ENCODE measurements at regions not wholly inside any gene's neighbourhood (a gene's known extent, or its start where the extent isn't known, plus 50 kb on each side); places are given as distances from the start of the nearest gene placed in this dataset.

DNA sequence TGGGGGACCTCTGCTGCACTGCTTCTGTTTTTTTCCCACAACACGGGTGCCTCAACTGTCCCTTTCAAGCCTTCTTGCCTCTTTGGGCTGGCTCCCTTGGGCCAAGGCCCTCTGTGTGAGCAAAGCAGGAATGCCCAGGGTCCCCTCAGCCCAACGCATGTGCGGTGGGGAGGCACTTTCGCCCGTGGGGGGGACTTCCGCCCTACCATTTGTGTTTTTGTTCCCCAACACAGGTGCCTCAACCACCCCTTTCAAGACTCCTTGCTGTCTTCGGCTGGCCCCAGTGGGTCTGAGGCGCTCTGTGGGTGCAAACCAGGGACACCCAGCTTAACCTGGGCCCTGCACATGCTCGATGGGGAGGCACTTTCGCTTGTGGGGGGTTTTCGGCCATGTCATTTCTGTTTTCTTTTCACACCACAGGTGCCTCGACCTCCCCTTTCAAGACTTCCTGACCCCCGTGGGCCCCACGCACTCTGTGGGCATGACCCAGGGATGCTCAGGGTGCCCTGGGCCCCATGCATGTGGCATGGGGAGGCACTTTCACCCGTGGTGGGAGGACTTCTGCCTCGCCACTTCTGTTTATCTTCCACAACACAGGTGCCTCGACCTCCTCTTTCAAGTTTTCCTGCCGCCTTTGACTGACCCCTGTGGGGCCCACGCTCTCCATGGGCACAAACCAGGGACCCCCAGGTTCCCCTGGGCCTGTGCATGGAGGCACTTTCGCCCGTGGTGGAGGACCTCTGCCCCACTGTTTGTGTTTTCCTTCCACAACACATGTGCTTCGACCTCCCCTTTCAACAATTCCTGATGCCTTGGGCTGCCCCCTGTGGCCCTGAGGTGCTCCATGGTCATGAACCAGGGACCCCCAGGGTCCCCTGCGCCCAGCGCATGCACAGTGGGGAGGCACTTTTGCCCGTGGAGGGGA lies 365.7 kb downstream of the ALG10 start:
- H3K36me3 ChIP-seq (ENCODE audit: control insufficient read depth, insufficient read depth, low read length): no peaks in the 10 kb centered on the region
- no peaks in the 10 kb centered on the region for H3K4me1 ChIP-seq (ENCODE audit: control insufficient read depth, insufficient read depth, low read length)
- WGBS (ENCODE audit: insufficient coverage): 76% methylated on average over 21 of the region's 25 CpGs
- H3K27ac ChIP-seq (ENCODE audit: low read length): no peak overlapping the region
- DNase-seq: no peak
- H3K9me3 ChIP-seq (replicated peaks; ENCODE audit: control insufficient read depth, low read depth, low read length): peaks cover 97% of the 10 kb centered on the region
- no peaks in the 10 kb centered on the region for H3K27me3 ChIP-seq (ENCODE audit: control insufficient read depth, insufficient read depth, low read length)
- H3K4me3 ChIP-seq (ENCODE audit: low read length): no peak overlapping the region

DNA sequence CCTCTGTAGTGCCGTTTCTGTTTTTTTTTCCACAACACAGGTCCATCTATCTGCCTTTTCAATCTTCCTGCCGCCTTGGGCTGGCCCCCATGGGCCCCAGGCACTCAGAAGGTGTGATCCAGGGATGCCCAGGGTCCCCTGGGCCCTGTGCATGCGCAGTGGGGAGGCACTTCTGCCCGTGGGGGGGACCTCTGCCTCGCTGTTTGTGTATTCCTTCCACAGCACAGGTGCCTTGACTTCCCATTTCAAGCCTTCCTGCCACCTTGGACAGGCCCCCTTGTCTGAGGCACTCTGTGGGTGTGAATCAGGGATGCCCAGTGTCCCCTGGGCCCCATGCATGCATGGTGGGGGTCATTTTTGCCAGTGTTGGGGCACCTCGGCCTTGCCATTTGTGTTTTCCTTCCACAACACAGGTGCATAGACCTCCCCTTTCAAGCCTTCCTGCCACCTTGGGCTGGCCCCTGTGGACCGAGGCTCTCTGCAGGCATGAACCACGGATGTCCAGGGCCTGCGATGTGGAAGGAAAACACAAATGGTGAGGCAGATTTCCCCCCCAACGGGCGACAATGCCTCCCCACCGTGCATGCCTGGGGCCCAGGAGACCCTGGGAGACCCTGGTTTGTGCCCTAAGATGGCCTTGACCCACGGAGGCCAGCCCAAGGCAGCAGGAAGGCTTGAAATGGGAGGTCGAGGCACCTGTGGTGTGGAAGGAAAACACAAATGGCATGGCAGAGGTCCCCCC lies 366.5 kb downstream of the ALG10 start:
- Histone ChIP-seq H3K36me3 (ENCODE audit: control insufficient read depth, insufficient read depth, low read length) (no peaks in the 10 kb centered on the region), H3K4me3 (ENCODE audit: low read length) (no peak overlapping the region), H3K4me1 (ENCODE audit: control insufficient read depth, insufficient read depth, low read length) (no peaks in the 10 kb centered on the region), H3K9me3 (replicated peaks; ENCODE audit: control insufficient read depth, low read depth, low read length) (peaks cover 93% of the 10 kb centered on the region), H3K27me3 (ENCODE audit: control insufficient read depth, insufficient read depth, low read length) (no peaks in the 10 kb centered on the region), H3K27ac (ENCODE audit: low read length) (no peak overlapping the region)
- DNase-seq: no peak
- 64% methylated on average over 11 of the region's 14 CpGs for WGBS (ENCODE audit: insufficient coverage)

GRCh38 chr12:34389378-34390170 lies 367.3 kb downstream of the ALG10 start:
- H3K27me3 ChIP-seq (ENCODE audit: control insufficient read depth, insufficient read depth, low read length): no peaks in the 10 kb centered on the region
- no peak overlapping the region for H3K27ac ChIP-seq (ENCODE audit: low read length)
- no peak overlapping the region for H3K4me3 ChIP-seq (ENCODE audit: low read length)
- no peaks in the 10 kb centered on the region for H3K4me1 ChIP-seq (ENCODE audit: control insufficient read depth, insufficient read depth, low read length)
- H3K36me3 ChIP-seq (ENCODE audit: control insufficient read depth, insufficient read depth, low read length): no peaks in the 10 kb centered on the region
- 61% methylated on average over 23 of the region's 26 CpGs for WGBS (ENCODE audit: insufficient coverage)
- no peak for DNase-seq
- peaks cover 91% of the 10 kb centered on the region for H3K9me3 ChIP-seq (replicated peaks; ENCODE audit: control insufficient read depth, low read depth, low read length)

DNA sequence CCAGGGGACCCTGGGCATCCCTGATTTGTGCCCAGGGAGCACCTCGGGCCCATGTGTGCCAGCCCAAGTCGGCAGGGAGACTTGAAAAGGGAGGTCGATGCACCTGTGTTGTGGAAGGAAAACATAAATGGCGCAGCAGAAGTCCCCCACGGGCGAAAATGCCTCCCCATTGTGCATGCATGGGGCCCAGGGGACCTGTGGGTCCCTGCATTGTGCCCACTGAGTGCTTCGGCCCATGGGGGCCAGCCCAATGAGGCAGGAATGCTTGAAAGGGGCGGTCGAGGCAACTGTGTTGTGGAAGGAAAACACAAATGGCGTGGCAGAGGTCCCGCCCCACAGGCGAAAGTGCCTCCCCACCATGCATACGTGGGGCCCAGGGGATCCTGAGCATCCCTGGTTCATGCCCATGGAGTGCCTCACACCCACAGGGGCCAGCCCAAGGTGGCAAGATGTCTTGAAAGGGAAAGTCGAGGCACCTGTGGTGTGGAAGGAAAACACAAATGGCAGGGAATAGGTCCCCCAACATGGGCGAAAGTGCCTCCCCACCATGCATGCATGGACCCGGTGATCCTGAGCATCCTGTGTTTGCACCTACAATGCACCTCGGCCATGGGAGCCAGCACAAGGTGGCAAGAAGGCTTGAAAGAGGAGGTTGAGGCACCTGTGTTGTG lies 368.0 kb downstream of the ALG10 start:
- H3K4me1 ChIP-seq (ENCODE audit: control insufficient read depth, insufficient read depth, low read length): no peaks in the 10 kb centered on the region

GRCh38 chr12:34390846-34391700 lies 368.8 kb downstream of the ALG10 start:
- Histone ChIP-seq H3K27me3 (ENCODE audit: control insufficient read depth, insufficient read depth, low read length) (no peaks in the 10 kb centered on the region), H3K4me3 (ENCODE audit: low read length) (no peak overlapping the region), H3K27ac (ENCODE audit: low read length) (no peak overlapping the region), H3K4me1 (ENCODE audit: control insufficient read depth, insufficient read depth, low read length) (no peaks in the 10 kb centered on the region), H3K36me3 (ENCODE audit: control insufficient read depth, insufficient read depth, low read length) (no peaks in the 10 kb centered on the region), H3K9me3 (replicated peaks; ENCODE audit: control insufficient read depth, low read depth, low read length) (peaks cover 91% of the 10 kb centered on the region)
- 78% methylated on average over 17 of the region's 24 CpGs for WGBS (ENCODE audit: insufficient coverage)
- DNase-seq: no peak

More for the DNA sequence above, 368.0 kb downstream of the ALG10 start:
- Histone ChIP-seq H3K27me3 (ENCODE audit: control insufficient read depth, insufficient read depth, low read length) (no peaks in the 10 kb centered on the region), H3K9me3 (replicated peaks; ENCODE audit: control insufficient read depth, low read depth, low read length) (peaks cover 91% of the 10 kb centered on the region), H3K36me3 (ENCODE audit: control insufficient read depth, insufficient read depth, low read length) (no peaks in the 10 kb centered on the region), H3K27ac (ENCODE audit: low read length) (no peak overlapping the region), H3K4me3 (ENCODE audit: low read length) (no peak overlapping the region)
- WGBS (ENCODE audit: insufficient coverage): 78% methylated on average over 14 of the region's 17 CpGs
- DNase-seq: no peak

- no peaks in the 10 kb centered on the region for H3K36me3 ChIP-seq (ENCODE audit: control insufficient read depth, insufficient read depth, low read length)
- peaks cover 91% of the 10 kb centered on the region for H3K9me3 ChIP-seq (replicated peaks; ENCODE audit: control insufficient read depth, low read depth, low read length)
- H3K4me1 ChIP-seq (ENCODE audit: control insufficient read depth, insufficient read depth, low read length): no peaks in the 10 kb centered on the region
- H3K4me3 ChIP-seq (ENCODE audit: low read length): no peak overlapping the region
- no peaks in the 10 kb centered on the region for H3K27me3 ChIP-seq (ENCODE audit: control insufficient read depth, insufficient read depth, low read length)
- H3K27ac ChIP-seq (ENCODE audit: low read length): no peak overlapping the region
- 66% methylated on average over 32 of the region's 37 CpGs for WGBS (ENCODE audit: insufficient coverage)
- DNase-seq: no peak
These were observed 369.7 kb downstream of the ALG10 start for GRCh38 chr12:34391771-34392581.

DNA sequence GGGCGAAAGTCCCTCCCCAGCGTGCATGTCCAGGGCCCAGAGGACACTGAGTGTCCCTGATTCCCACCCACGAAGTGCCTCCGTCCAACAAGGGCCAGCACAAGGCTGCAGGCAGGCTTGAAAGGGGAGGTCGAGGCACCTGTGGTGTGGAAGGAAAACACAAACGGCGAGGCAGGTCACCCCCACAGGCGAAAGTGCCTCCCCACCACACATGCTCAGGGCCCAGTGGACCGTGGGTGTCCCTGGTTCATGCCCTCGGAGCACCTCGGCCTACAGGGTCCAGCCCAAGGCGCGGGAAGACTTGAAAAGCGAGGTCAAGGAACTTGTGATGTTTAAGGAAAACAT lies 370.4 kb downstream of the ALG10 start:
- peaks cover 91% of the 10 kb centered on the region for H3K9me3 ChIP-seq (replicated peaks; ENCODE audit: control insufficient read depth, low read depth, low read length)
- no peaks in the 10 kb centered on the region for H3K36me3 ChIP-seq (ENCODE audit: control insufficient read depth, insufficient read depth, low read length)
- no peaks in the 10 kb centered on the region for H3K27me3 ChIP-seq (ENCODE audit: control insufficient read depth, insufficient read depth, low read length)
- no peak overlapping the region for H3K27ac ChIP-seq (ENCODE audit: low read length)
- H3K4me3 ChIP-seq (ENCODE audit: low read length): no peak overlapping the region
- no peak for DNase-seq
- WGBS (ENCODE audit: insufficient coverage): 65% methylated on average over 6 of the region's 14 CpGs
- H3K4me1 ChIP-seq (ENCODE audit: control insufficient read depth, insufficient read depth, low read length): no peaks in the 10 kb centered on the region

DNA sequence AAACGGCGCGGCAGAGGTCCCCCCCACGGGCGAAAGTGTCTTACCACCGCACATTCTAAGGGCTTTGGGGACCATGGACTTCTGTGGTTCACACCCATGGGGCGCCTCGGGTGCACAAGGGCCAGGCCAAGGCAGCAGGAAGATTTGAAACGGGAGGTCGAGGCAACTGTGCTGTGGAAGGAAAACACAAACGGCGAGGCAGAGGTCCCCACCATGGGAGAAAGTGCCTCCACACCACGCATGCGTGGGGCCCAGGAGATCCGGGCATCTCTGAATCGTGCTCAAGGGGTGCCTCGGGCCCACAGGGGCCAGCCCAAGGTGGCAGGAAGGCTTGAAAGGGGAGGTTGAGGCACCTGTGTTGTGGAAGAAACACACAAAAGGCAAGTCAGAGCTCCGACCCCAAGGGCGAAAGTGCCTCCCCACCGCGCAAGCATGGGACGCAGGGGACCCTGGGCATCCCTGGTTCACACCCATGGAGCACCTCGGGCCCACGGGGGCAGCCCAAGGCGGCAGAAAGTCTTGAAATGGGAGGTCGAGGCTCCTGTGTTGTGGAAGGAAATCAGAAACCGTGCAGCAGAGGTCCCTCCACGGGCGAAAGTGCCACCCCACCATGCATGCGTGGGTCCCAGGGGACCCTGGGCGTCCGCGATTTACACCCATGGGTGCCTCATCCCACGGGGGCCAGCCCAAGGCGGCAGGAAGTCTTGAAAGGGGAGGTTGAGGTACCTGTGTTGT lies 371.0 kb downstream of the ALG10 start:
- DNase-seq: no peak
- peaks cover 90% of the 10 kb centered on the region for H3K9me3 ChIP-seq (replicated peaks; ENCODE audit: control insufficient read depth, low read depth, low read length)
- no peaks in the 10 kb centered on the region for H3K27me3 ChIP-seq (ENCODE audit: control insufficient read depth, insufficient read depth, low read length)
- 66% methylated on average over 33 of the region's 35 CpGs for WGBS (ENCODE audit: insufficient coverage)
- H3K36me3 ChIP-seq (ENCODE audit: control insufficient read depth, insufficient read depth, low read length): no peaks in the 10 kb centered on the region
- H3K4me1 ChIP-seq (ENCODE audit: control insufficient read depth, insufficient read depth, low read length): no peaks in the 10 kb centered on the region
- no peak overlapping the region for H3K4me3 ChIP-seq (ENCODE audit: low read length)
- H3K27ac ChIP-seq (ENCODE audit: low read length): no peak overlapping the region
